HepG2 (cell line): ENCODE measurements at regions not wholly inside any gene's neighbourhood (a gene's known extent, or its start where the extent isn't known, plus 50 kb on each side); places are given as distances from the start of the nearest gene placed in this dataset.

Experiments
- ATAC-seq: fragments of 200-7000 bp; cut with Tn5 transposase; 3 replicates; pipeline ENCODE4 v1.9.1; 2020; ENCODE audit warnings: mild to moderate bottlenecking, moderate library complexity
- BruUV-seq: library from RNA; stranded (reverse); fragments of 400-500 nt; replicated peaks from 2 replicates; lab custom pipeline; 2021; lab: Mats Ljungman, UMichigan
- CTCF ChIA-PET: fragments of 300-600 bp; formaldehyde crosslinking; extraction: SDS; loops from one replicate; lab custom pipeline; 2021; ENCODE audit warnings: low total read pairs, inconsistent platforms, low intra/inter-chr PET ratio; lab: Yijun Ruan, JAX
- POLR2A ChIA-PET: fragments of 350-600 bp; sonication (Branson Sonifier 250); formaldehyde crosslinking; loops from one replicate; lab custom pipeline; 2020; ENCODE audit warnings: antibody characterized with exemption, inconsistent platforms; lab: Yijun Ruan, JAX
- DNase-seq: peaks from one replicate; pipeline ENCODE4 v3.0.0-alpha.2; 2015; ENCODE audit warnings: low spot score
- FAIRE-seq: peaks from 3 replicates; lab custom pipeline; 2011; peaks lifted over from hg19 to GRCh38; lab: Jason Lieb, UNC
- H2AFZ ChIP-seq: one replicate; pipeline ENCODE4 v1.6.1; 2011; ENCODE audit warnings: low read length, inconsistent platforms
- H3K27ac ChIP-seq: fragments of 300-600 bp; 3 replicates; pipeline ENCODE4 v1.8.0; 2011; ENCODE audit warnings: mixed run types, mild to moderate bottlenecking, mixed read lengths, low read length, inconsistent platforms; ENCODE audit not compliant: insufficient read depth; ENCODE audit errors: extremely low read length
- H3K27me3 ChIP-seq, 2 experiments: fragments of 200-600 bp in 1 of 2; 2 replicates in 1 of 2; 3 replicates in 1 of 2; pipeline versions ENCODE4 v1.6.0 to v1.8.0; 2011; ENCODE audit warnings: low read length in 2 of 2, mild to moderate bottlenecking in 2 of 2, moderate library complexity in 2 of 2, inconsistent platforms in 1 of 2; ENCODE audit not compliant: insufficient read depth in 2 of 2, control insufficient read depth in 1 of 2
- H3K36me3 ChIP-seq, 2 experiments: fragments of 200-600 bp in 1 of 2; replicated peaks in 1 of 2; 2 replicates in 1 of 2; 3 replicates in 1 of 2; pipeline versions ENCODE4 v1.5.1 to v1.8.0; 2011; ENCODE audit warnings: low read length in 2 of 2, inconsistent platforms in 1 of 2; ENCODE audit not compliant: insufficient read depth in 2 of 2, control insufficient read depth in 1 of 2
- H3K4me1 ChIP-seq: 2 replicates; pipeline ENCODE4 v1.5.1; 2012; ENCODE audit warnings: low read length, inconsistent platforms; ENCODE audit not compliant: insufficient read depth
- H3K4me2 ChIP-seq: 2 replicates; pipeline ENCODE4 v1.6.0; 2011; ENCODE audit warnings: low read depth, low read length, inconsistent platforms
- H3K4me3 ChIP-seq, 3 experiments: fragments of 200-600 bp in 1 of 3; sonication (generic), shearing (Covaris generic) in 1 of 3; replicated peaks in 1 of 3; 2 replicates each; pipeline ENCODE4 v1.5.1; 2011 to 2016; ENCODE audit warnings: low read length in 3 of 3, inconsistent platforms in 2 of 3, low read depth in 2 of 3, mild to moderate bottlenecking in 2 of 3, control low read depth in 1 of 3, mixed read lengths in 1 of 3; ENCODE audit not compliant: insufficient read depth in 1 of 3
- H3K79me2 ChIP-seq: one replicate; pipeline ENCODE4 v1.6.1; 2011; ENCODE audit warnings: low read length, inconsistent platforms; ENCODE audit not compliant: insufficient read depth
- H3K9ac ChIP-seq: 2 replicates; pipeline ENCODE4 v1.6.0; 2011; ENCODE audit warnings: mild to moderate bottlenecking, low read depth, low read length, inconsistent platforms; ENCODE audit not compliant: insufficient read depth
- H3K9me3 ChIP-seq: 2 replicates; pipeline ENCODE4 v1.5.1; 2012; ENCODE audit warnings: mild to moderate bottlenecking, low read length
- H4K20me1 ChIP-seq: 2 replicates; pipeline ENCODE4 v1.6.0; 2011; ENCODE audit warnings: inconsistent platforms, mild to moderate bottlenecking, low read length, moderate library complexity; ENCODE audit not compliant: insufficient read depth
- EZH2 ChIP-seq: conservative IDR thresholded peaks from 2 replicates; pipeline ENCODE4 v1.6.1; 2012; ENCODE audit warnings: mild to moderate bottlenecking, low read depth, low read length, moderate library complexity
- FOSL2 ChIP-seq: sonication (generic); formaldehyde crosslinking; IDR thresholded peaks from 2 replicates; pipeline ENCODE4 v1.4.0; 2020; ENCODE audit warnings: missing genetic modification reagents
- HNRNPUL1 ChIP-seq: fragments of 200-400 bp; formaldehyde crosslinking; IDR thresholded peaks from 2 replicates; pipeline ENCODE4 v1.6.1; 2017; ENCODE audit warnings: low read depth, mild to moderate bottlenecking, low read length, moderate library complexity
- MED13 ChIP-seq: sonication (generic); formaldehyde crosslinking; IDR thresholded peaks from 2 replicates; pipeline ENCODE4 v1.5.0; 2020; ENCODE audit warnings: missing genetic modification reagents
- PHF20 ChIP-seq: sonication (generic); formaldehyde crosslinking; IDR thresholded peaks from 2 replicates; pipeline ENCODE4 v1.5.0; 2020; ENCODE audit warnings: mild to moderate bottlenecking, missing genetic modification reagents
- TEAD2 ChIP-seq: sonication (generic); formaldehyde crosslinking; IDR thresholded peaks from 2 replicates; pipeline ENCODE4 v1.9.0; 2021; ENCODE audit warnings: missing genetic modification reagents
- ZFP90 ChIP-seq: sonication (generic); formaldehyde crosslinking; IDR thresholded peaks from 2 replicates; pipeline ENCODE4 v1.8.0; 2022; ENCODE audit warnings: missing genetic modification reagents, mild to moderate bottlenecking, inconsistent platforms, borderline replicate concordance
- ZNF136 ChIP-seq: sonication (generic); formaldehyde crosslinking; IDR thresholded peaks from 2 replicates; pipeline ENCODE4 v1.8.1; 2022; ENCODE audit warnings: low read depth, mild to moderate bottlenecking, moderate library complexity, missing genetic modification reagents
- ZNF251 ChIP-seq: sonication (generic); formaldehyde crosslinking; IDR thresholded peaks from 2 replicates; pipeline ENCODE4 v1.9.0; 2021; ENCODE audit warnings: mild to moderate bottlenecking, missing genetic modification reagents
- ZNF33B ChIP-seq: sonication (generic); formaldehyde crosslinking; IDR thresholded peaks from 2 replicates; pipeline ENCODE4 v1.5.1; 2020; ENCODE audit warnings: mild to moderate bottlenecking, missing genetic modification reagents
- ZNF556 ChIP-seq: sonication (generic); formaldehyde crosslinking; IDR thresholded peaks from 2 replicates; pipeline ENCODE4 v1.4.0; 2020; ENCODE audit warnings: mild to moderate bottlenecking, missing genetic modification reagents, borderline replicate concordance
- ZNF577 ChIP-seq: sonication (generic); formaldehyde crosslinking; IDR thresholded peaks from 2 replicates; pipeline ENCODE4 v1.4.0; 2020; ENCODE audit warnings: mild to moderate bottlenecking, low read depth, missing genetic modification reagents, borderline replicate concordance
- ZNF879 ChIP-seq: sonication (generic); formaldehyde crosslinking; IDR thresholded peaks from 2 replicates; pipeline ENCODE4 v1.8.1; 2023; ENCODE audit warnings: missing genetic modification reagents
- WGBS: methylation state at CpG from one replicate; pipeline ENCODE4 v1.1.6; 2017; ENCODE audit warnings: low lambda C conversion rate; 5-methylcytosine and 5-hydroxymethylcytosine counted together
- in situ Hi-C: cut with HindIII; loops from 2 replicates; pipeline ENCODE4 v1.10.0; 2017; ENCODE audit warnings: low pct_unique_long_range_greater_than_20kb; ENCODE audit not compliant: extremely low pct_ligation_motif_present
- intact Hi-C: fragments of 100-400 bp; cut with micrococcal nuclease; formaldehyde crosslinking; loops from one replicate; pipeline ENCODE4 v1.10.0; 2022; ENCODE audit not compliant: unreplicated experiment
- TF ChIP-seq, protein P1 (sequence below): sonication (generic); formaldehyde crosslinking; IDR thresholded peaks from 2 replicates; pipeline ENCODE4 v1.4.0; 2020; ENCODE audit warnings: missing genetic modification reagents
- TF ChIP-seq, protein P2 (sequence below): sonication (generic); formaldehyde crosslinking; IDR thresholded peaks from 2 replicates; pipeline ENCODE4 v1.5.0; 2020; ENCODE audit warnings: mild to moderate bottlenecking, missing genetic modification reagents, moderate library complexity
- TF ChIP-seq, protein P3 (sequence below): sonication (generic); formaldehyde crosslinking; IDR thresholded peaks from 2 replicates; pipeline ENCODE4 v1.4.0; 2020; ENCODE audit warnings: mild to moderate bottlenecking, low read depth, missing genetic modification reagents

DNA sequence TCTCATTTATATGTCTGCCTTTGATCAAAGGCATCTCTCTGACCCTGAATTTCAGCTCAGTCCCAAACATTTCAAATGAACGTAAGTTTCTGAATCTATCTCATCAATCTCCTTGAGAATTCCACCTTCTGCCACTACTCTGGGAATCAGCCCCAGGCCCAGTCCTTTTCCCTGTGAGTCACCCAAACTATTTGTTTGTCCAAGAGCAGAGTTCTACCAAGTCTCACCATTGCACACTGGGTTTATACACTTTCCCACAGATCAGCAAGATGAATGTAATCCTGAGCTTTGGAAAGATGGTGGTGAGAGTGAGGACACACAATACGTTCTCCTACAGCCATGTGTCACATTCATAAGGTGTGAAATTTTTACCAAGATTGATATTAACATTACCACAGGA lies 251.3 kb upstream of the VWC2 start:
- H3K4me2 ChIP-seq = no peak overlapping the region
- H3K9ac ChIP-seq = no peak overlapping the region
- ATAC-seq = no peak
- FAIRE-seq = no peak
- 2% methylated on average over 2 of the region's 2 CpGs for WGBS
- H3K4me1 ChIP-seq = no peaks in the 10 kb centered on the region
- H3K27me3 ChIP-seq = no peaks in the 10 kb centered on the region
- ChIA-PET POLR2A (no interaction called here), CTCF (no interaction called here)
- H4K20me1 ChIP-seq = no peaks in the 10 kb centered on the region
- DNase-seq = no peak
- no peak overlapping the region for H2AFZ ChIP-seq
- H3K4me3 ChIP-seq = no peak overlapping the region
- H3K27ac ChIP-seq = no peak overlapping the region
- TF ChIP-seq PHF20 (CRISPR knock-in tag) = no peak
- TF ChIP-seq ZFP90 (CRISPR knock-in tag) = no peak
- TF ChIP-seq, protein P1, sequence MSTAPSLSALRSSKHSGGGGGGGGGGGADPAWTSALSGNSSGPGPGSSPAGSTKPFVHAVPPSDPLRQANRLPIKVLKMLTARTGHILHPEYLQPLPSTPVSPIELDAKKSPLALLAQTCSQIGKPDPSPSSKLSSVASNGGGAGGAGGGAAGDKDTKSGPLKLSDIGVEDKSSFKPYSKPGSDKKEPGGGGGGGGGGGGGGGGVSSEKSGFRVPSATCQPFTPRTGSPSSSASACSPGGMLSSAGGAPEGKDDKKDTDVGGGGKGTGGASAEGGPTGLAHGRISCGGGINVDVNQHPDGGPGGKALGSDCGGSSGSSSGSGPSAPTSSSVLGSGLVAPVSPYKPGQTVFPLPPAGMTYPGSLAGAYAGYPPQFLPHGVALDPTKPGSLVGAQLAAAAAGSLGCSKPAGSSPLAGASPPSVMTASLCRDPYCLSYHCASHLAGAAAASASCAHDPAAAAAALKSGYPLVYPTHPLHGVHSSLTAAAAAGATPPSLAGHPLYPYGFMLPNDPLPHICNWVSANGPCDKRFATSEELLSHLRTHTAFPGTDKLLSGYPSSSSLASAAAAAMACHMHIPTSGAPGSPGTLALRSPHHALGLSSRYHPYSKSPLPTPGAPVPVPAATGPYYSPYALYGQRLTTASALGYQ (CRISPR knock-in tag) = no peak
- TF ChIP-seq MED13 (CRISPR knock-in tag) = no peak
- no peak for TF ChIP-seq HNRNPUL1
- TF ChIP-seq ZNF577 (CRISPR knock-in tag) = no peak
- no peak for TF ChIP-seq ZNF251
- TF ChIP-seq ZNF556 (CRISPR knock-in tag) = no peak
- TF ChIP-seq, protein P2, sequence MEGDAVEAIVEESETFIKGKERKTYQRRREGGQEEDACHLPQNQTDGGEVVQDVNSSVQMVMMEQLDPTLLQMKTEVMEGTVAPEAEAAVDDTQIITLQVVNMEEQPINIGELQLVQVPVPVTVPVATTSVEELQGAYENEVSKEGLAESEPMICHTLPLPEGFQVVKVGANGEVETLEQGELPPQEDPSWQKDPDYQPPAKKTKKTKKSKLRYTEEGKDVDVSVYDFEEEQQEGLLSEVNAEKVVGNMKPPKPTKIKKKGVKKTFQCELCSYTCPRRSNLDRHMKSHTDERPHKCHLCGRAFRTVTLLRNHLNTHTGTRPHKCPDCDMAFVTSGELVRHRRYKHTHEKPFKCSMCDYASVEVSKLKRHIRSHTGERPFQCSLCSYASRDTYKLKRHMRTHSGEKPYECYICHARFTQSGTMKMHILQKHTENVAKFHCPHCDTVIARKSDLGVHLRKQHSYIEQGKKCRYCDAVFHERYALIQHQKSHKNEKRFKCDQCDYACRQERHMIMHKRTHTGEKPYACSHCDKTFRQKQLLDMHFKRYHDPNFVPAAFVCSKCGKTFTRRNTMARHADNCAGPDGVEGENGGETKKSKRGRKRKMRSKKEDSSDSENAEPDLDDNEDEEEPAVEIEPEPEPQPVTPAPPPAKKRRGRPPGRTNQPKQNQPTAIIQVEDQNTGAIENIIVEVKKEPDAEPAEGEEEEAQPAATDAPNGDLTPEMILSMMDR (CRISPR knock-in tag) = no peak
- no peak for TF ChIP-seq EZH2
- no peak for TF ChIP-seq TEAD2 (CRISPR knock-in tag)
- TF ChIP-seq ZNF136 (CRISPR knock-in tag) = no peak
- TF ChIP-seq ZNF33B (CRISPR knock-in tag) = no peak
- TF ChIP-seq ZNF879 (CRISPR knock-in tag) = no peak
- TF ChIP-seq, protein P3, sequence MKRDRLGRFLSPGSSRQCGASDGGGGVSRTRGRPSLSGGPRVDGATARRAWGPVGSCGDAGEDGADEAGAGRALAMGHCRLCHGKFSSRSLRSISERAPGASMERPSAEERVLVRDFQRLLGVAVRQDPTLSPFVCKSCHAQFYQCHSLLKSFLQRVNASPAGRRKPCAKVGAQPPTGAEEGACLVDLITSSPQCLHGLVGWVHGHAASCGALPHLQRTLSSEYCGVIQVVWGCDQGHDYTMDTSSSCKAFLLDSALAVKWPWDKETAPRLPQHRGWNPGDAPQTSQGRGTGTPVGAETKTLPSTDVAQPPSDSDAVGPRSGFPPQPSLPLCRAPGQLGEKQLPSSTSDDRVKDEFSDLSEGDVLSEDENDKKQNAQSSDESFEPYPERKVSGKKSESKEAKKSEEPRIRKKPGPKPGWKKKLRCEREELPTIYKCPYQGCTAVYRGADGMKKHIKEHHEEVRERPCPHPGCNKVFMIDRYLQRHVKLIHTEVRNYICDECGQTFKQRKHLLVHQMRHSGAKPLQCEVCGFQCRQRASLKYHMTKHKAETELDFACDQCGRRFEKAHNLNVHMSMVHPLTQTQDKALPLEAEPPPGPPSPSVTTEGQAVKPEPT (CRISPR knock-in tag) = no peak
- TF ChIP-seq FOSL2 (CRISPR knock-in tag) = no peak
- in situ Hi-C loops (no loop called here), intact Hi-C loops (no loop called here)
- no peaks in the 10 kb centered on the region for H3K36me3 ChIP-seq
- BruUV-seq = no TSS peak
- H3K79me2 ChIP-seq = no peaks in the 10 kb centered on the region
- H3K9me3 ChIP-seq = 0 out of 2 replicates have a peak, but pooled peaks cover 5% of the 10 kb centered on the region
